ENCODE measurements at regions not wholly inside any gene's neighbourhood (a gene's known extent, or its start where the extent isn't known, plus 50 kb on each side); places are given as distances from the start of the nearest gene placed in this dataset.

DNA sequence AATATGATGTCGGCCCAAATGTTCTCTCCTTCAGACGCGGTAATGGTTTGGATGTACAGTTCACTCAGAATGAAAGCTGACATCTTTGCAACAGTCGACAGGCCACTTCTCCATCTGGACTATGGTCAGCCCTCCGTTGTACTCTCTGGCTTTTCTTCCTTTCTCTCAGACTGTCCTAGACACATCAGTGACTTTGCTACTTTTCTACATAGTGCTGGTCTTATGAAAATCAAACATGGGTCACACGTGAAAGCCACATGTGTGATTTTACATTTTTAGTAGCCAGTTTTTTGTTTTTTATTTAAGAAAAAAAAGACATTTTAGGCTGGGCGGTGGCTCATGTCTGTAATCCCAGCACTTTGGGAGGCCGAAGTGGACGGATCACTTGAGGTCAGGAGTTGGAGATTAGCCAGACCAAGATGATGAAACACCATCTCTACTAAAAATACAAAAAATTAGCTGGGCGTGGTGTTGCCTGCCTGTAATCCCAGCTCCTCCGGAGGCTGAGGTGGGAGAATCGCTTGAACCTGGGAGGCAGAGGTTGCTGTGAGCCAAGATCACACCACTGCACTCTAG, 644.1 kb downstream of the KCNJ2 start:
- Histone ChIP-seq H3K4me1 (ENCODE audit: control insufficient read depth, insufficient read depth, low read length) (no peaks in the 10 kb centered on the region), H3K9ac (ENCODE audit: low read length) (no peak overlapping the region), H3K36me3 (ENCODE audit: control insufficient read depth, insufficient read depth, low read length) (no peaks in the 10 kb centered on the region), H3K9me3 (ENCODE audit: control insufficient read depth, low read length) (no peaks in the 10 kb centered on the region), H3K27me3 (ENCODE audit: control insufficient read depth, insufficient read depth, low read length) (no peaks in the 10 kb centered on the region), H3K4me3 (ENCODE audit: low read length) (no peak overlapping the region)

DNA sequence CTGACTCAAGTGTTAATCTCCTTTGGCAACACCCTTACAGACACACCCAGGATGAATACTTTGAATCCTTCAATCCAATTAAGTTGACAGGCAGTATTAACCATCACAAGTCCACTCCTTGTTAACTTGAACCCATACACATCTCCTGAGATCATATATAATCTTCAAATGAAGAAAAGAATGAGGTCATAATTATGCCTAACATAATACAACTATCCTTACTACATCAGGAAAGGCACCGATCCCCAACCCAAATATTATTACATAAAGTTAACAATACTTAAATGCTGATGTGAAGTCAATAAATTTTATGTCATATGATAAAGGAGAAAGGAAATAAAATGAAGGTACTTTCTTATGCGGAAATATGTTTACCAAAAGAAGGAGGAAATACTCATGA, 649.9 kb downstream of the KCNJ2 start:
- Histone ChIP-seq H3K27me3 (ENCODE audit: control insufficient read depth, insufficient read depth, low read length) (no peaks in the 10 kb centered on the region), H3K4me3 (ENCODE audit: low read length) (no peak overlapping the region), H3K9ac (ENCODE audit: low read length) (no peak overlapping the region), H3K9me3 (ENCODE audit: control insufficient read depth, low read length) (no peaks in the 10 kb centered on the region), H3K4me1 (ENCODE audit: control insufficient read depth, insufficient read depth, low read length) (no peaks in the 10 kb centered on the region), H3K36me3 (ENCODE audit: control insufficient read depth, insufficient read depth, low read length) (no peaks in the 10 kb centered on the region)

DNA sequence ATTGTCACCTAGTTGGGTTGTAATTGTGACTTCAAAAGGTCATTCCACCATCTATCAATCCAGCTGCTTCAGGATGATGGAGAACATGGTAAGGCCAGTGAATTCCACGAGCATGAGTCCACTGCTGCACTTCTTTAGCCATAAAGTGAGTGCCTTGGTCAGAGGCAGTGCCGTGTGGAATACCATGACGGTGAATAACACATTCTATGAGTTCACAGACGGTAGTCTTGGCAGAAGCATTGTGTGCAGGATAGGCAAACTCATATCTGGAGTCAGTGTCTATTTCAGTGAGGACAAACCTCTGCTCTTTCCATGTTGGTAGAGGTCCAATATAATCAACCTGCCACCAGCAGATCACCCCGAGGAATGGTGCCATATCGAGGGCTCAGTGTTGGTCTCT, 650.9 kb downstream of the KCNJ2 start:
- Histone ChIP-seq H3K9ac (ENCODE audit: low read length) (no peak overlapping the region), H3K9me3 (ENCODE audit: control insufficient read depth, low read length) (no peaks in the 10 kb centered on the region), H3K27me3 (ENCODE audit: control insufficient read depth, insufficient read depth, low read length) (no peaks in the 10 kb centered on the region), H3K4me3 (ENCODE audit: low read length) (no peak overlapping the region), H3K36me3 (ENCODE audit: control insufficient read depth, insufficient read depth, low read length) (no peaks in the 10 kb centered on the region), H3K4me1 (ENCODE audit: control insufficient read depth, insufficient read depth, low read length) (no peaks in the 10 kb centered on the region)

DNA sequence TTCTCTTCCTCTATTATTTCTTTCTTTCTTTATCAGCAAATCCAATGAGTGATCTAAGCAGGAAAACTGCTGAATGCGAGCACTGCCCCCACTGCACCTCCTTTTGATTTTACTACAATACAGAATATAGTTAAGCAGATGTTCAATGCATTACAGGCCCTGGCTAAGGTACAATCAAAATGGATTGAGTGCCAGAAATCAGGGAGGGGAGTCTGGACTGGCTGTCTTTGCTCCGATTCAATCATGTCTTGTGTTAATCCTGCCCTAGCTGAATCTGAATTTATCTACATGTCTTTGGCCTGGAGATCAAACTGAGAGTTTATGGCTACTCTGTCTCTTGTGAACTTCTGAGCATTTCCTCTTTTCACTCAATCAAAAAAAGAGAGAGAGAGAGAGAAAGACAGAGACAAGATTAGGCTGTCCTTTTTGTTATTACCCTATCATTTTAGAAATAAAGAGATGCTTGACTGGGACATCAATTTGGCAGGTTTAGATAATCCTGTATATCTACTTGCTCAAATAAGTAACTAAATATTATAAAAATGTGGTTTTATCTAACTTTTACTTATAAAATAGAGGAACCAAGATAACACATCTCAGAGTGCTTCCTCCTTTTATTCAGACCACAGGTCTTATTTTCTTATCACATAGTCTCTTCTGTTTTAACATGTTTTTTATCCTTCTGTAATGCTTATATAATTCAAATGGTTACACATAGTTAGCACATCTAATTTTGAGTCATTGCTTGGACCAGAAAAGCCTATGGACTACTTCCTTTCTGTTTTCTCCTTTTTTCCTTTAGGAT, 656.2 kb downstream of the KCNJ2 start:
- no peak overlapping the region for H3K4me3 ChIP-seq (ENCODE audit: low read length)
- no peaks in the 10 kb centered on the region for H3K36me3 ChIP-seq (ENCODE audit: control insufficient read depth, insufficient read depth, low read length)
- H3K9ac ChIP-seq (ENCODE audit: low read length) = no peak overlapping the region
- no peaks in the 10 kb centered on the region for H3K4me1 ChIP-seq (ENCODE audit: control insufficient read depth, insufficient read depth, low read length)
- no peaks in the 10 kb centered on the region for H3K27me3 ChIP-seq (ENCODE audit: control insufficient read depth, insufficient read depth, low read length)
- no peaks in the 10 kb centered on the region for H3K9me3 ChIP-seq (ENCODE audit: control insufficient read depth, low read length)

DNA sequence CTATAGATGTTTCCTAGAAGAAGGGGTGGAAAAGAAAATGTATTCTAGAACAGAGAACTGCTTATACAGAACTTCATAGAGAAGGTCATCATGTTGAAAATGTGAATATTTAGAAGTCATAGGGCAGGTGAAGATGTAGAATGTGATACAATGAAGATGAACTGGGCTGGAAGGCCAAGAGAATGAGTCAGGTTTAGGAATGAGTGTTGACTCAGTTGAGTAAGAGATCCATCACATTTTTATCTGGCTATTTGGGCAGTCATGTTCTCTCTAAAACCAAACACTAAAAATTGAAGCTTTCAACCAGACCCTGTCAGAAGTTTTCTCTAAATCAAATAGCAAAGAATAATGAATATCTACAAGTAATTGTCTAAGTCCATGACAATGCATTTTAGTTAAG, 660.5 kb downstream of the KCNJ2 start:
- Histone ChIP-seq H3K4me3 (ENCODE audit: low read length) (no peak overlapping the region), H3K9ac (ENCODE audit: low read length) (no peak overlapping the region), H3K4me1 (ENCODE audit: control insufficient read depth, insufficient read depth, low read length) (no peaks in the 10 kb centered on the region), H3K36me3 (ENCODE audit: control insufficient read depth, insufficient read depth, low read length) (no peaks in the 10 kb centered on the region), H3K9me3 (ENCODE audit: control insufficient read depth, low read length) (no peaks in the 10 kb centered on the region), H3K27me3 (ENCODE audit: control insufficient read depth, insufficient read depth, low read length) (no peaks in the 10 kb centered on the region)

DNA sequence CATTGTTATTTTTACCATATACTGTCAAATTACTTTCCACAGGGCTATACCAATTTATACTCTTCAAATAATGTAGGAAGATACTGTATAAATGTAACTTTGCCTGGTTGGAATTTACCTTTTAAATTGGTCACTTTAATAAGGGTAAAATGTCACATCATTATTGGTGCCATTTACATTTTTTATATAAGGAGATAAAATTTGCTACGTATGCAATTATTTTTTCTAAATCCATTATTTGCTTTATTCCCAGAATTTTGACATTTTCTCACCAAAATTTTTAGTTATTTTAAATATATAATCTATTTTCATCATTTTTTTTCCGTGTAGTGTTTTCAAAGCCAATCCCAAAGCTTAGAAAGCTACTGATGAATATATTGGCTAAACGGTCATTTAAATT, 664.7 kb downstream of the KCNJ2 start:
- H3K9ac ChIP-seq (ENCODE audit: low read length) = no peak overlapping the region
- H3K4me3 ChIP-seq (ENCODE audit: low read length) = no peak overlapping the region
- no peaks in the 10 kb centered on the region for H3K36me3 ChIP-seq (ENCODE audit: control insufficient read depth, insufficient read depth, low read length)
- H3K4me1 ChIP-seq (ENCODE audit: control insufficient read depth, insufficient read depth, low read length) = no peaks in the 10 kb centered on the region
- no peaks in the 10 kb centered on the region for H3K9me3 ChIP-seq (ENCODE audit: control insufficient read depth, low read length)
- no peaks in the 10 kb centered on the region for H3K27me3 ChIP-seq (ENCODE audit: control insufficient read depth, insufficient read depth, low read length)

DNA sequence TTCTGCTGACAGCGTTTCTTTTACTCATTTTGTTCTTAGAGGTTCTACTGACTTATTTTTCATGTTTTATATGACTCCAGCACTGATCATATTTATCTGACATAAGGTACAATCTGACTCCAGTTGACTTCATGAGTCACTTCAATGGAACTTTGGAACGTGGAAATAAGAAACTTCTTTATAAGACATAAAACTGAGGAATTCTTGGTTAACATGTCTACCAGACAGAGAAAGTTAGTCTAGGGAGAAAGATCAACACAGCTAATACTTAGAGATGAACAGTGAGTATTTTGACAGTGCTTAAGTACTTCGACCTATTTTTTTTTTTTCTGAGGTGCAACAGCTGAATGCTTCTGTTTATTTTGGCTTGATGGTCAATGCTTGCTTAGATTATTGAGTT, 679.5 kb downstream of the KCNJ2 start:
- H3K4me3 ChIP-seq (ENCODE audit: low read length) = no peak overlapping the region
- no peaks in the 10 kb centered on the region for H3K4me1 ChIP-seq (ENCODE audit: control insufficient read depth, insufficient read depth, low read length)
- H3K9me3 ChIP-seq (ENCODE audit: control insufficient read depth, low read length) = no peaks in the 10 kb centered on the region
- H3K27me3 ChIP-seq (ENCODE audit: control insufficient read depth, insufficient read depth, low read length) = no peaks in the 10 kb centered on the region
- H3K36me3 ChIP-seq (ENCODE audit: control insufficient read depth, insufficient read depth, low read length) = no peaks in the 10 kb centered on the region
- no peak overlapping the region for H3K9ac ChIP-seq (ENCODE audit: low read length)

DNA sequence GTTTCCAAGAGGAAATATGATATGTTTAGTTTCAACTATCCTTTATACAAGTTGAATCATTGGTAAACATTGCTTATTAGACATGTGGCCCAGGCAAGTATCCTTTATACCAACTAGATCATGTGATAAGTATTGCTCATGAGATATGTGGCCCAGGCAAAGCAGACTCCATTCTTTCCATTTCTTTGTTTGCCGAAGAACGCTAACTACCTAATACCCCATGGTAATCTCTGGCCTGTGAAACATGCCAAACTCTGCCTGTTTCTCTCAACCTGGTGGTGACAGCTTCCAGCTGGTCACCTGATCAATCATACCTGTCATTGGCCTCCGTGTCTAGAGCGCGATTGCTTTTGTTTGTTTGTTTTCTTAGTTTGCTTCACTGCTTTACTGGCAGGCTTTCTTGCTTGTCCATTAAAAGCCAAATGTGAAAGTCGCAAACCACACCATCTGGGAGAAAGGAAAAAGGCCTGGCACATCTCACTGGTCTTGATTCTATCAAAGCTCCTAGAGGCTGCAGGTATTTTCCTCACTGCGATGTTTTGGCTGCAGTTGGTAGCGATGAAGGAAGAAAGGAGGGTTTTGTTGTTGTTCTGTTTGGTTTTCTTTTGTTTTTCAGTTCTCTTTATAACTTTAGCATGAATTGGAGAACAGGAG, 686.2 kb downstream of the KCNJ2 start:
- Histone ChIP-seq H3K9ac (ENCODE audit: low read length) (no peak overlapping the region), H3K4me1 (ENCODE audit: control insufficient read depth, insufficient read depth, low read length) (peaks cover 8% of the 10 kb centered on the region), H3K4me3 (ENCODE audit: low read length) (no peak overlapping the region), H3K27me3 (ENCODE audit: control insufficient read depth, insufficient read depth, low read length) (no peaks in the 10 kb centered on the region), H3K9me3 (ENCODE audit: control insufficient read depth, low read length) (no peaks in the 10 kb centered on the region), H3K36me3 (ENCODE audit: control insufficient read depth, insufficient read depth, low read length) (no peaks in the 10 kb centered on the region)

DNA sequence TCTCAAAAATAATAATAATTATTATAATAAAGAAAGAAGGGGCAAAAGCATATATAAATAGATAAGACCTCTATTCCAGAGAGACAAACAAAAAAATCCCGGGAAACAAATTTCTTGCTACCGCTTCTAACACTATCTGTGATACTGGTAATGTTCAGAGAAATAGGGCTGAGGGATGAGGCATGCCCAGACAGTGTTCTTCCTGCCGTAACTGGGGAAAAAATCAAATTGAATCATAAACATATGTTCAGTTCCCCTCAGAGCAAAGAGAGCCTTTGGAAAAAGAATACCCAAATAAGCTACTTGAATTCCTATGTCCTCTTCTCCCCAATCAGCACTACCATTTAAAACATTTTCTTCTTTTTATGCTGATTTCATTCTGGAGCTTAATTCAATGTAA, 688.0 kb downstream of the KCNJ2 start:
- Histone ChIP-seq H3K4me3 (ENCODE audit: low read length) (no peak overlapping the region), H3K9me3 (ENCODE audit: control insufficient read depth, low read length) (no peaks in the 10 kb centered on the region), H3K9ac (ENCODE audit: low read length) (no peak overlapping the region), H3K36me3 (ENCODE audit: control insufficient read depth, insufficient read depth, low read length) (no peaks in the 10 kb centered on the region), H3K4me1 (ENCODE audit: control insufficient read depth, insufficient read depth, low read length) (peaks cover 8% of the 10 kb centered on the region), H3K27me3 (ENCODE audit: control insufficient read depth, insufficient read depth, low read length) (no peaks in the 10 kb centered on the region)

DNA sequence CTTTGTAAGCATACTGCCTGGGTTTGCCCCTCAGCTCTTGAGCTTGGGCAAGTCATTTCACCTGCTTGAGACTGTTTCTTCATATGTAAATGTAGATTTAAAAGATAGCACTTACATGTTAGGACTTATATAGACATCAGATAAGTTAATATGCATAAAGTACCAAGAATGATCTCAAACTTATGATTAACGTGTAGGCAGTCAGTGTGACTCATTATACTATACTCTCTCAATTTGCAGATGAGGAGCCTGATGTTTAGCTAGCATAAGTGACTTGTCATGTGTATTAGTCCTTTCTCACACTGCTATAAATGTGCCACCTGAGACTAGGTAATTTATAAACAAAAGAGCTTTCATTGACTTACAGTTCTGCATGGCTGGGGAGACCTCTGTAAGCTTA, 690.5 kb downstream of the KCNJ2 start:
- Histone ChIP-seq H3K36me3 (ENCODE audit: control insufficient read depth, insufficient read depth, low read length) (no peaks in the 10 kb centered on the region), H3K4me3 (ENCODE audit: low read length) (no peak overlapping the region), H3K27me3 (ENCODE audit: control insufficient read depth, insufficient read depth, low read length) (no peaks in the 10 kb centered on the region), H3K9me3 (ENCODE audit: control insufficient read depth, low read length) (no peaks in the 10 kb centered on the region), H3K9ac (ENCODE audit: low read length) (no peak overlapping the region), H3K4me1 (ENCODE audit: control insufficient read depth, insufficient read depth, low read length) (peaks cover 8% of the 10 kb centered on the region)

DNA sequence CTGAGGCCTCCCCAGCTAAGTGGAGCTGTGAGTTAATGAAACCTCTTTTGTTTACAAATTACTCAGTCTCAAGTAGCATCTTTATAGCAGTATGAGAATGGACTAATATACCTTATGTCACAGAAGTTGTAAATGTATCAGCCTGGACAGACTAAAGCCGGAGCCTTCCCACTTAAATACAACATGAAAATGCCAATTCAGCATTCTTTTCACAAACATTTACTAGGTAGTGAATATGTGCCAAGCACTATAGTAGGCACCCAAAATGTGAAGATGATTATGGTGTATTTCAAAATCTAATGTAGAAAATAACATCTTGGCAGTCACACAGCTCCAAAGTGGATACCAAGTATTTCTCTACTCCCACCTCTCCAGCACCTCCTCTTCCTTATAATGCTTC, 693.0 kb downstream of the KCNJ2 start:
- H3K9me3 ChIP-seq (ENCODE audit: control insufficient read depth, low read length) = no peaks in the 10 kb centered on the region
- no peak overlapping the region for H3K4me3 ChIP-seq (ENCODE audit: low read length)
- H3K9ac ChIP-seq (ENCODE audit: low read length) = no peak overlapping the region
- H3K4me1 ChIP-seq (ENCODE audit: control insufficient read depth, insufficient read depth, low read length) = no peaks in the 10 kb centered on the region
- H3K36me3 ChIP-seq (ENCODE audit: control insufficient read depth, insufficient read depth, low read length) = no peaks in the 10 kb centered on the region
- no peaks in the 10 kb centered on the region for H3K27me3 ChIP-seq (ENCODE audit: control insufficient read depth, insufficient read depth, low read length)

DNA sequence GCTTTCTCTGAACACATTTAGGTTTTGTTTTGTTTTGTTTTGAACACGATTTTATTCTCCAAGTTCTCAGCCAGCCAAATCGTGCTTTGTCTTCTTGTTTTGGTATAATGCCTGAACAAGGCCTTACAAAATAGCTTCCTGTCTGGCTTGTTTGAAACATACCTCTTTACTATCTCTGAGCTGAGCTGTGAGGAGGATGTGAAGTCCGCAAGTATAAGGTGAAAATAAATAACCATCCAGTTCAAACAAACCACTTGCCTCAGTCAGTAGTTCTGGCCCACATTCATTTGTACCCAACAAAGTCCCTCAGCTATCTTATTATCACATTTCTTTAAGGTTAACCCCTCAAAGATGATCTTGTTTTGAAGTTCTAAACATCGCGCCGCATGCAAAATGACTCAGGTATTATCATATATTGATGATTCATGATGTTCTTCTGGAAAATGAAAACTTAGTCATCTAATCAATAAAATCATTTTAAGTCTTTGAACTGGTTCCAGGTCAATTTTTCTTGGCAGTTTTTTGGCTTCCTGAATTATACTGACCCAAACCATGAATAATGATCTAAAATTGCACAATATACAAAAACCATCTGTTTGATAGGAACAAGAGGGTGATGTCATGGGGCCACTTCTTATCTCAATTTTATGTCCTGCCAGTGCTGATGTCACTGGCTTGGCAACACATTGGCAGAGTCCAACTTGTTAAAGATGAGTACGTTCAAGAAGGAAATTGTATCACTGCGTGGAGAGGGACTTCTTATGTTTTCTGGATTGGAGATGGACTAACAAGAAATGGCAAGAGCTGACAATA, 694.3 kb downstream of the KCNJ2 start:
- Histone ChIP-seq H3K4me1 (ENCODE audit: control insufficient read depth, insufficient read depth, low read length) (no peaks in the 10 kb centered on the region), H3K4me3 (ENCODE audit: low read length) (no peak overlapping the region), H3K27me3 (ENCODE audit: control insufficient read depth, insufficient read depth, low read length) (no peaks in the 10 kb centered on the region)

More for the DNA sequence above, 694.3 kb downstream of the KCNJ2 start:
- H3K9me3 ChIP-seq (ENCODE audit: control insufficient read depth, low read length) = no peaks in the 10 kb centered on the region
- no peaks in the 10 kb centered on the region for H3K36me3 ChIP-seq (ENCODE audit: control insufficient read depth, insufficient read depth, low read length)
- H3K9ac ChIP-seq (ENCODE audit: low read length) = no peak overlapping the region

All from mucosa of stomach (tissue), 1 donor.